ENCODE measurements at regions not wholly inside any gene's neighbourhood (a gene's known extent, or its start where the extent isn't known, plus 50 kb on each side); places are given as distances from the start of the nearest gene placed in this dataset.

- H3K4me3 ChIP-seq (ENCODE audit: low read depth, low read length) = no peak overlapping the region
- TF ChIP-seq, protein P1, sequence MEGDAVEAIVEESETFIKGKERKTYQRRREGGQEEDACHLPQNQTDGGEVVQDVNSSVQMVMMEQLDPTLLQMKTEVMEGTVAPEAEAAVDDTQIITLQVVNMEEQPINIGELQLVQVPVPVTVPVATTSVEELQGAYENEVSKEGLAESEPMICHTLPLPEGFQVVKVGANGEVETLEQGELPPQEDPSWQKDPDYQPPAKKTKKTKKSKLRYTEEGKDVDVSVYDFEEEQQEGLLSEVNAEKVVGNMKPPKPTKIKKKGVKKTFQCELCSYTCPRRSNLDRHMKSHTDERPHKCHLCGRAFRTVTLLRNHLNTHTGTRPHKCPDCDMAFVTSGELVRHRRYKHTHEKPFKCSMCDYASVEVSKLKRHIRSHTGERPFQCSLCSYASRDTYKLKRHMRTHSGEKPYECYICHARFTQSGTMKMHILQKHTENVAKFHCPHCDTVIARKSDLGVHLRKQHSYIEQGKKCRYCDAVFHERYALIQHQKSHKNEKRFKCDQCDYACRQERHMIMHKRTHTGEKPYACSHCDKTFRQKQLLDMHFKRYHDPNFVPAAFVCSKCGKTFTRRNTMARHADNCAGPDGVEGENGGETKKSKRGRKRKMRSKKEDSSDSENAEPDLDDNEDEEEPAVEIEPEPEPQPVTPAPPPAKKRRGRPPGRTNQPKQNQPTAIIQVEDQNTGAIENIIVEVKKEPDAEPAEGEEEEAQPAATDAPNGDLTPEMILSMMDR (IDR thresholded peaks at IDR 0.05; ENCODE audit: borderline replicate concordance, insufficient read depth, low read depth, low read length) = no peak
Observed at GRCh38 chr5:174356536-174356935, 311.0 kb downstream of the NSG2 start.

DNA sequence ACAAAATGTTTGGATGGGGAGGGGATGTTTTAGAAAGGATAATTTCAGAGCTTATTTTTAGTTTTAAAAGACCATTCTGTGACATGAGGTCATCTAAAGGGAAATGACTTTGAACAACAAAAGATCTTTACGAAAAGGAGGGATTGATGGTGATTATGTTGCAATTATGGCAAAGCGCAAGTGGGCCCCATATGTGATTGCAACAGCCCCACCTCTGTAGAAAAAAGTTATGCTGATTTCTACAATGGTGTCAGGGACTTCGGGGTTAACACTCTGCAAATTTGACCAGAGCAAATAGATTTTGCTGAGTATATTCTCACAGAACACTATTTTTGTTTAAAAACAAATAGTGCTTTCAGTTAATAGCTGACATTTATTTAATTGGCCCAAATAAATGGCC, 312.8 kb downstream of the NSG2 start:
- TF ChIP-seq, protein P1 (IDR thresholded peaks at IDR 0.05; ENCODE audit: borderline replicate concordance, insufficient read depth, low read depth, low read length) = no peak
- no peak overlapping the region for H3K4me3 ChIP-seq (ENCODE audit: low read depth, low read length)

GRCh38 chr5:174359071-174359470, 313.6 kb downstream of the NSG2 start:
- TF ChIP-seq, protein P1 (IDR thresholded peaks at IDR 0.05; ENCODE audit: borderline replicate concordance, insufficient read depth, low read depth, low read length) = no peak

DNA sequence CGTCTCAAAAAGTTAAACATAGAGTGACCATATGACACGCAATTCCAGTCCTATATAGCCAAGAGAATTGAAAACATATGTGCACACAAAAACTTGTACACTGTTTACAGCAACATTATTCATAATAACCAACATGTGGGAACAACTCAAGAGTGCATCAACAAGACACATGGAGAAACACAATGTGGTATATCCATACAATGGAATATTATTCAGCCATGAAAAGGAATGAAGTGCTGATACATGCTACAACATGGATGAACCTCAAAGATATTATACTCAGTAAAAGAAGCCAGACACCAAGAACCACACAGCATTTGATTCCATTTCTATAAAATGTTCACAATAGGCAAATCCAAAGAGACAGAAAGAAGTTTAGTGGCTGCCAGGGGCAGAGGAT, 317.0 kb downstream of the NSG2 start:
- no peak overlapping the region for H3K4me3 ChIP-seq (ENCODE audit: low read depth, low read length)
- TF ChIP-seq, protein P1 (IDR thresholded peaks at IDR 0.05; ENCODE audit: borderline replicate concordance, insufficient read depth, low read depth, low read length) = no peak

More at GRCh38 chr5:174359071-174359470, 313.6 kb downstream of the NSG2 start:
- no peak overlapping the region for H3K4me3 ChIP-seq (ENCODE audit: low read depth, low read length)

DNA sequence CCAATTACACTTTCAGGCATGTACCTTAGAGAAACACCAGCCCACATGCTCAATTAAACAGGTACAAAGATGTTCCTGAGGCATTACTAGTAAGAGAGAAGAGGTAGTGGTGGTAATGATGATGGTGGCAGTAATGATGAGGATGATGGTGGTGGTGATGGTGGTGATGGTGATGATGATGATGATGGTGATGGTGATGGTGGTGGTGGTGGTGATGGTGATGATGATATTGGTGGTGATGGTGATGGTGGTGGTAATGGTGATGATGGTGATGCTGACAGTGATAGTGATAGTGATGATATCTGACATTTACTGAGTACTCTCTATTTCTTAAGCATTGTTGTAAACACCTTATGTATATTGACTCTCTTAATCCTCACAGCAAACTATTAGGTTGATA, 318.4 kb downstream of the NSG2 start:
- TF ChIP-seq, protein P1 (IDR thresholded peaks at IDR 0.05; ENCODE audit: borderline replicate concordance, insufficient read depth, low read depth, low read length) = no peak
- H3K4me3 ChIP-seq (ENCODE audit: low read depth, low read length) = no peak overlapping the region

DNA sequence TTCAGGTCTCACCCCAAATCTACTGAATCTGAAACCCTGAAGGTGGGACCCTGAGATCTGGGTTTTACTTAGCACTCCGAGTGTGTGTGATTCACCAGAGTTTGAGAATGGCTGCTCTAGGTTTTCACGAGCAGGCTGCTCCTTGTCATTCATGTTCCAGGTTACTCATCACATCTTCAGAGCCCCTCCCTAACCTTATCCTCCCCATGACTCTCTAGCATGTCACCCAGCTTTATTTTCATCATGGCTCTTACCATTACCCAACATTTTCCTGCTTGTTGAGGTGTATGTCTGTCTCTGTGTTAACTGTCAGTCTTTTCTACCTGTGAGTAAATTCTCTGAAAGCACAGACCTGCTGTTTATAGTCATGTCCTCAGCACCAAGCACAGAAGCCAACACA, 319.2 kb downstream of the NSG2 start:
- no peak overlapping the region for H3K4me3 ChIP-seq (ENCODE audit: low read depth, low read length)
- TF ChIP-seq, protein P1 (IDR thresholded peaks at IDR 0.05; ENCODE audit: borderline replicate concordance, insufficient read depth, low read depth, low read length) = no peak

- no peak overlapping the region for H3K4me3 ChIP-seq (ENCODE audit: low read depth, low read length)
- TF ChIP-seq, protein P1 (IDR thresholded peaks at IDR 0.05; ENCODE audit: borderline replicate concordance, insufficient read depth, low read depth, low read length) = no peak
Observed at GRCh38 chr5:174371600-174372094, 326.1 kb downstream of the NSG2 start.
